Hematopoietic multipotent progenitor cell treated with erythropoietin and hydrocortisone succinate and interleukin-3 and kit ligand, for 6 days (in vitro differentiated cells): ENCODE measurements at regions not wholly inside any gene's neighbourhood (a gene's known extent, or its start where the extent isn't known, plus 50 kb on each side); places are given as distances from the start of the nearest gene placed in this dataset.
A peak's percentile ranks its signal among the peaks of the same experiment; 100 is the strongest.
"Not testable (repeated sequence)": the region's sequence is repeated elsewhere in the genome, so short reads cannot be mapped to it uniquely, and the experiment has no call there.

Experiments used
- DNase-seq: peaks from one replicate; pipeline ENCODE4 v3.0.0-alpha.2; 2015

DNA sequence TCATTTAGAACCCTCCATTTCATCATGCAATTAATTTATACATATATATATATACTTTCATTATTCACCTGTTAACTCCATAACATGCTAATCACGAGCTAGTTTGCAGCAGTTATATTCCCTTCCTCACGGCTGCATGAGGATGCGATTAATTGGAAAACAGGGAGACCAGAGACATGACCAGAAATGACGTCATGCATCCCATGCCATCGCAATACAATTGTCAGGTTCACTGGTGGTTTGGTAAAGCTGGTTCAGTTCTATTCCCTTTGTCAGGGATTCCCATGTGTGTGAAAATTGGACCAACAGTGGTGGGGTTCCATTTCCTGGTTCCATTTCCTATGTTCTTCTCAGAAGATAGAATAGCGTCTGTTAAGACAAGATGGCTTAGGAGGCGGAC is 440.4 kb upstream of the ERCC4 start:
- no peak for DNase-seq

DNA sequence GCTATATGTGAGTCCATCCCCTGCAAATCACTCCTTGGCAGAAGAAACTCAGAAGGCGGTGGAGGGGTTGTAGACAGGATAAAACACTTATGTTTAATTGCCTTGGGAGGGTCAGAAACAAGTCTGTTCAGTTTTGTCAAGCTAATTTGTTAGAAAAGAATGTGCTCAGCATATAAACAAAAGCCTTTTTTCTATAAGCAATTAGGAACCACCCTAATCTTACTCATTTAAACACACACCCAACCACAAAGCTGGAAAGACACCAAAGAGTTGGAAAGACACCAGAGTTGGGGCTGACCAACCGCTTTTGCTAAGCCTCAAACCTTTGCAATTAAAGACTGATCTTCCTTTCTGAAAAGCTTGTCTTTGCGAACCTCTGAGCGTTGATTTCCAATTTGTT is 439.2 kb upstream of the ERCC4 start:
- DNase-seq, result no peak

DNA sequence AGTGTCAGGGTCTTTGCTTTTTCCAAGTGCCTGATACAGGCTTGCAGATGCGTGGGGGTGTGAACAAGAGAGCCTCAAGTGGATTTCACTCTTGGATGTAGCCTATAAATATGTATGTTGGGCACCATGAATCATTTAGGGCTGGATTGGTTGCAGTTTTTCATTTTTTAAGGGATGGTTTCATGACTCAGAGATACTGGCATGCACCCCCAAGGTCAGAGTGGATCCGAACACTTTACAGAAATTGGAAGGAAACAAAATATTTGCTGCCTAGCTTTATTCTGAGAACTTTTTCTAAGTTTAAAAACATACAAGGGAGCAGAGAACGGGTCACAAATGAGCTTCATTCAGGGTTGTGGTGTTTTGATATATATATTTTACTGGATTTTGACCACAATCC is 436.8 kb upstream of the ERCC4 start:
- no peak for DNase-seq

DNA sequence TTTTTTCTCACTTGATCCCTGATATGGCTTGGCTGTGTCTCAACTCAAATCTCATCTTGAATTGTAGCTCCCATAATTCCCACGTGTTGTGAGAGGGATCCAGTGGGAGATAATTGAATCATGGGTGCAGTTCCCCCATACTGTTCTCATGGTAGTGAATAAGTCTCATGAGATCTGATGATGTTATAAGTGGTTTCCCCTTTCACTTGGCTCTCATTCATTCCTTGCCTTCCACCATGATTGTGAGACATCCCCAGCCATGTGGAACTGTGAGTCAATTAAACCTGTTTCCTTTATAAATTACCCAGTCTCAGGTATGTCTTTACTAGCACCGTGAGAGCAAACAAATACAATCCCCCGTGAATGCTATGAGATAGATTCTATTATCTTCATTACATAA is 430.5 kb upstream of the ERCC4 start:
- not testable (repeated sequence) for DNase-seq

DNA sequence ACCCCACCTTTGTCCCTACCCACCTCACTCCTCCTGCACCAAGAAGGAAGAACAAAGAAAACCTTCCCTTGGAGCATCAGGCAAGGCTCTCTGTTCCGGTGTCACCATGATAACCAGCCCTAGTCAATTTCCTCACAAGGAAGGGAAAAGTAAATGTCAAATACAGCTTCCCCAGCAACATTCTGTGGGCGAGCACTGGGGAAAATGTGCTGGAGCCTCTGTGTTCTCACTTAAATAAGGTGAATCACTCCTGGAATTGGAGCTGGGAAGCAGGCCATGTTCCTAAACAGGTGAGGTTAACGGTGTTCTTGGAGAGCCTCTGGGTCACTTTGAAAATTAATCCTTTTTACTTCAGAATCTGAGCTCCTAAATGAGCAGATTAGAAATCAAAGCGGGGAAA is 427.9 kb upstream of the ERCC4 start:
- DNase-seq, result no peak

DNA sequence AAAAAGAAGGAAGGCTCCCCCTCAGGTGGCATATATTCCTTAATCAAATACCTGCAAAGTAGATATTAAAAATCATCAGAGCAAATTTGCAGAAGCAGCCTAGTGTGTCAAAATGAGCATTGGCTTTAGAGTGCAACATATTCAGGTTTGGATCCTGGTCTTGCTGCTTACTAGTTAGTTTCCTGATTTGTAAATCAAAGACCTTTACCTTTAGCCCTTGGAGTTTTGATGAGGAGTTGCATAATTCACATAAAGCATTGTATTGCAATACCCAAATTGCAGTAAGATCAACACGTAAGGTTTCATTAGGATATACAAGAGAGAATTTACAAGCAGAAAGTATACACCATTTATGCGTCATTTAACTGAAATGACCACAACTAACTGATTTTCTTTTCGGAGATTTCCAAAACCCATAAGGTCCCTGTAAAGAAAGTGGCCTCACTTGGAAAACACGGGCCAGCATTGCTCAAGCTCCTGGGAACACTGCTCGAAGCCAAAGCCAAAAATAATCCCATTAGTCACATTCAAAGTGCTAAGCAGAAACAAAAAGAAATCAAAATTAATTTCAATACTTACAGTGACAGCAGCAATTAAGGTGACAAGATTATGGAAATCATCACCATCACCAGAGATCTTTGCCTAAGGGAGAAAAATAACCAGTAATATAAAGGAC is 415.9 kb upstream of the ERCC4 start:
- no peak for DNase-seq

DNA sequence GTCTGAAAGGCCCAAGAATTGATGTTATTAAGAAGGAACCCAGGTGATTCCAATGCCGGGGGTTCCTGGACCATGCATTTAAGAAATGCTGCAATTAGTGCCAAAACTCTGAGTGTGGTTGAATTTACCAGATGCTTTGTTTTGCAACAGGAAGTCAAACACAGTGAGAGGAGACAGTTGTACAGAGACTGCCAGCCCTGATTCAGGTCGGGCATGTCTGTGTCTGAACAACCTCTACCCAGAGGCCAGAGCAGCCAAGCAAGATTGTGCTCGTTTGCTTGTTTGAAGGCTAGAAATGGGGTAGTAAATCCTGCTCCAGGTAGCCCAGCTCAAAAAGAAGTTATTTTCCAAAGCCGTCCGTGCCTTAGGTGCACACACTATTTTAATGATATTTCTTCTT is 412.4 kb upstream of the ERCC4 start:
- peak; percentile 4 for DNase-seq

DNA sequence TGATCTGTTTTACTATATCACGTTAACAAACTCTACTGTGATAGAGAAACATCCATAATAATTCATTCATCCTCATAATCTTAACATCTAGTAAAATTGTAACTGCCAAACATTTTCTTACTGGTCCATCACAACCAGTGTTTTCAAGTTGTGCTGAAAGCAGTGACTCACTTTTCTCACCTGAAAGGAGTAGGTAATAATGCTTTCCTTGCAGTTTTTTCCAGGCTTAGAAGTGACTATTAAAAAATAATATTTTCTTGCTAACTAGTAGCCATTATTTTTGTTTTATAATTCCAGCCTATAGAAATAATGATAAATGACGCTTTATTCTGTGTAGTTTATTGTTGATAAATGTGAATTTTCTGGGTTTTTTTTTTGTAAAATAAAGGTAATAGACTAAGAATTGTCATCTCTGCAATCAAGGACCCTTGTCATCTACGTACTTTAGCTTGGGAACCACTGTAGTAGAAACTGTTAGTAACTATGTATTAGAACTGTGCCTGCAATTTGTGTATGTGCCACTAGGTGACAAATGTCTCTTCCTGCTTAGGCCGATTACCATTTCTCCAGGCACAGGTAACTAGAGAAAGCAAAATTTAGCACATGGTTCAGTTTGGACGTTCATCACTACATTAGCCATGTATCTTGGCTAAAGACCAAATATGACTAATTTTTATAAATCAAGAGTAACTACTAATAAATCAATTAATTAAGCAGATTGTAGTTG is 409.4 kb upstream of the ERCC4 start:
- peak; percentile 7 for DNase-seq

DNA sequence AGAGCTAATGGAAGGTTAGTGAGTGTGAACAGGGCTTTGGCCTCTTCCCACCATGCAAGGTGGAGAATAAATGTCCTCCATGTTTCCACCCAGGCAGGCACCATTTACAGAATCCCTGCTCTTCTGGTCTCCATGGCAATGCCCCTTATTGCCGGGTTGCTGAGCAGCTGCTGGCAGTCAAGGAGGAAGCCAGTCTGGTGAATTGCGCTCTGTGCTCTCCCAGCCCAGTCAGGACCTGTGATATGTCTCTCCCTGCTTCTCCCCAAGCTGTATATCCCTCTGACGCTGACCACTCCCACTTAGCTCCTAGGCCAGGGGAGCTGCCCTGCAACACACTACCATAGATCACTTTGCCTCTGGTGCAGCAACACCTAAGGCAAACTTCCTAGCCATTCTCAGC is 402.1 kb upstream of the ERCC4 start:
- no peak for DNase-seq

DNA sequence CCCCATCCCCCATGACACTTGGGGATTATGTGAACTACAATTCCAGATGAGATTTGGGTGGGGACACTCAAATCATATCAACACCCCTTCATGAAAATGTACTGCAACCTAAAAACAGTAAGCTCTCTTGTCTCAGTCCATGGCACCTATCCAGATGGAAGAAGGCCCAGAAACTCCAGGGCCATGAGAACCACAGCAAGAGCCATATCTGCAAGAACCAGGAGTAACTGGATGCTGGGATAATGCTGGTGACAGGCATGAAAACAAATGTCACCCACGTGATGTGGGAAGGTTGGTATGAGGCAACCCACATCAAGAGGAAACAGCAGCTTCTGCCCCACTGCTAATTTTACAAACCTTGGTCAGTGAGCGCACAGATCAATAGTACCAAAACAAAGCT is 400.1 kb upstream of the ERCC4 start:
- no peak for DNase-seq

DNA sequence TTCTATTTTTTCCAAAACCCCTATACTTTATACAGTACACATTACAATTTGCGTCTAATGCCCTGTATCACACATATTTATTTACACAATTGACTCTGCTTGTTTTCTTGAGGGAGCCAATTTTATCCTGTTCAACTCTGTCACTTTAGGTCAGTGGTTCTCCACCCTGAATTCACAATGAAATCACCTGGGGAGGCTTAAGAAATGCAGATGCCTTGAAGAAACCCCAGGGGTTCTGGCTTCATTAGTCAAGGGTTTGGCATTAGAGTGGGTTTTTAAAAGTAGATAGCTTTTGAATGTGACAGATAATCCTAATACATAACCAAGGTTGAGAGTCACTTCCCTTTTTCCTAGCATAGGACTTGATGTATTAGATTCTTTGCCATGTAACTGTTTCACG is 398.6 kb upstream of the ERCC4 start:
- DNase-seq, result no peak

DNA sequence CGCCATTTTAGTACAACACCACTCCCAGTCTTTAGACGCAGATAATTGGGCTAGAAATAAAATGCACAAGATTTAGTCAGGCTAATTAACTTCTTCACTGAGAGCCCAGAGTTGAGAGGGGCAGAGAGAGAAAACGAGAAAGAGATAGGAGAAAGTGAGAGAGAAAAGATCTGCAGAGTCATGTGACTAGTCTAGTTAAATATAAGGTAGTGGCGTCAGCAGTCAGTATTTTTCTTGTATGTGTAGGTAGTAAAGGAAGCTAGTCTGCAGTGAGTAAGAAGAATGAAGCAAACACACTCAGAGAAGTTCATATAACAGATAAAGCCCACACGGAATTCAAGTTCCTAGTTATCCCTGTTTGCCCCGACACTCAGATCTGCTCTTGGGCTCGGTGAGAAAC is 392.6 kb upstream of the ERCC4 start:
- DNase-seq, result no peak

DNA sequence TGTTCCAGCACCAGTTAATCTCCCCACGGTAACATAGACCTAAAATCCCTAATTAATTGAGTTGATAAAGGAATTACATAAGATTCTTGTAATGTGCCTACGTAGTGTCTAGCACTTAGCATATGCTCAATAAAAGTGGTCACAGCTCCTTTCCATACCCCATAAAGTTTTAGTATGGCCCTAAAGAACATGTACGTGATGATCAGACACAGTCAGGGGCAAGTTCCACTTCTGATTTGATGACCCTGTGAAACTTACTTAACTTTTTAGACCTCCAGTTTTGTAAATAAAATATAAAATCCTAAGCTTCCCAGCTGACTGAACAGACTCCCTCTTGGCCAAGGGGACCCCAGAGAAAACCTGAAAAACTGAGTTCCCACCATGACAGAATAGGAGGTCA is 391.3 kb upstream of the ERCC4 start:
- no peak for DNase-seq

DNA sequence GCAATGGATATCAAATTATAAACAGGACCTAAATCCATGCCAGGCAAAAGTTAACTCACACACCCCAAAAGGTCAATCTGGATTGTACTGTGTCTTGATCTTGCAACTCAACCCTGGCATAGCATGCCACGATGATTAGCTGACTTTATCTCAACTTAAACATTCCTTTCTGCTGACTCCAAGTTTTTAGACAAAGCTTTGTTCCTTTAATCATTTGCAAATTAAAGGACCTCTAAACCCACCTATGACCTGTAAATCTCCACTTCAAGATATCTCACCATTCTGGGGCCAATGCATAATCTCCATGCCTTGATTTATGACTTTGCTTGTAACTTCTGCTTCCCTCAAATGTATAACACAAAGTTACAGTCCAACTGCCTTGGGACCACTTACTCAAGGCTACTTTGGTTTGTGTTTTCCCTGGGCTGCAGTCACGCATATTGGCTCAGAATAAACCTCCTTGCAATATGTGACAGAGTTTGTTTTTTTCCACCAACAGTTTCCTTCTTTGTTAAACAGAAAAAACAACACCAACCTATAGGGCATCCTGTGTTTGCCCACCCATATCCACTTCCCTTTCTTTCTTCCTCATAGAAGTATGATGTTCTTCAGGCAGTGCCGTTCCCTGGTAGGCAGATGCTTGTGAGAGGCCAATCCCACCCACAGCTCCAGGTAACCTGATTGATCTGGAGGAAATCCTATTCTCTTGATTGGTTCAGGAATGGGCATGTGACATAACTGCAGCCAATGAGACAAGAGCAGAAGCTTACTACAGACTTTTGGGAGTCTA is 390.6 kb upstream of the ERCC4 start:
- no peak for DNase-seq

DNA sequence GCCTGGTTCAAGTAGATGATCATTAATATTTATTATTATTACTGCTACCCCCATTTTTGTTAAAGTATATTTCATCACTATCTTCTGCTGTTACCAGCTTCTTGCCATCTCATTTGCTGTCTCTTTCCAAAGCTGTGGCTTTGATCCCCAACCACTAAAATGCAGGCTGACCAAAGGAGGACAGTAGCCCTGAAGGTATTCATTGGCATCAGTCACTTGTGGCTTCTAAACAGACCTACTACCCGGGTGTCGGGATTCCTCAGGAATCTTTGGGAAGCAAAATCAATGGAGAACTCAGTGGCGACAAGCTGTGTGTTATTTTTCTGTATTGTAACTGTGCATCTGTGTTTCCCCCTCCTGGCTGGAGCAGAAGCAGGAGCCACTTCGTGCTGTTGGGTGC is 379.2 kb upstream of the ERCC4 start:
- DNase-seq, result no peak

DNA sequence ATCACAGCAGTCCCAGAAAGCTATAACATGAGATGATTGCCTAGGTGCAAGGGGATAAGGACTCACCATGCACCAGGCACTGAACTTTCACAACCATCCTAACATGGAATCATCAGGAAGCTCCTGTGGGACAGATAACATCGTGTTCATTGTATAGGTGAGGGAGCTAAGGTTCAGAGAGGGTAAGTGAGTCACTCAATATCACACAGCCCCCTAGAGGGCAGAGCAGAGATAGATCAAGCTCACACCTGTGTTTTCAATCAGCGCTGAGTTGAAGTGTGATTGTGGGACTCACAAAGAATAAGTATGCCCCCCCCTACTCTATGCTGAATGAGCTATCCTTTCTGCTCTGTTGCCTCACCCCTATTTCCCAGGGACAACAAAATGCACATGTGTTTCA is 377.7 kb upstream of the ERCC4 start:
- no peak for DNase-seq

DNA sequence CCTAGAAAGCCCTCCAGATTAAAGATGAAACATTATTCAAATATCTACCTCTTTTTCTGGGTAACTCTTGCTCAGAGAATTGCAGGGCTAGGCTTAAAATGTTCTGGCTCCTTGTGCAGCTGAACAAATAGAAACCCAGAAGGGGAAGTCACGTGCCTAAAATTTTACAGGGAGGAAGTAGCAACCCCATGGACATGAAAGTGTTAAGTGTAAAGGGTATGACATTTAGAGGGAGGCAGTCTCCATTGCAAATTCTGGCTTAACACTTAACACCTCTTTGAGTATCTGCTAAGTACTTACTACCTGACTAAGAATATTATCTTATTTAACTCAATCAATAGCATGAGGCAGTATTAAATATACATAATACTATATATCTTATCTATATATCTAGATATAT is 376.1 kb upstream of the ERCC4 start:
- no peak for DNase-seq

DNA sequence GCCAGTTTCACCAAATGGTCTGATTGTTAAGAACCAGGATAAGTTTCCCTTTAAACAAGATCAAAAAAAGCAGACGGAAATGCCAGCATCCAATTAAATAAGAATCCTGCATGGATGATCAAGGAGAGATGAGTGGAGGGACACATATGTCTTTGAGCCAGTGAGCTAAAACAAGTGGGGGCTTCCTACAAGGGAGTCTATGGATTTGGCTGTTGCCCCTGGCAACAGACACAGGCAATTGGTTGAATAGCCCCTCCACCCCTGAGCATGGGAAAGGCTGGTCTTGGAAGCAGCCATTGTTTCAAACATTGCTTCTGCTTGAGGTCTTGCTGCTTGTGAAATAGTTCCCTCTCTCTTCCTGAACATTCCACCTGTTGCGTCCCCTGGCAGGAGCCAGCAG is 374.7 kb upstream of the ERCC4 start:
- DNase-seq, result no peak

DNA sequence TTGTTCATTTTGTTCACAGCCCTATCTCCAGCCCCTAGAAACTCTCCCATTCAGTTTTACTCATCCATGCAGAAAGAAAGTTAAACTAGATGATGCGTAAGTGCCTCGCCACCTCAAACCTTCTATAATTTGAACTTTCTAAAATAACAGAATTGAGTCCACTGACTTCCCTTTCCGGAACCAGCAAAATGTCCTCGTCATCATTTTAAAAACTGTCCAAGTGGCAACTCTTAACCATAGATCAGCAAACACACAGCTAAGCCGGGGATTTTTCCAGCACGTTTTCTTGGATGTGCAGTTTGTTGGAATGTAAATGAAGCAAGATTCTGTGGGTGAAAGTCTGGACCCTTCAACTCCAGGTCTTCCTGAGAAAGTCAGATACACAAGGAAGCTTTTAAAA is 369.7 kb upstream of the ERCC4 start:
- no peak for DNase-seq

DNA sequence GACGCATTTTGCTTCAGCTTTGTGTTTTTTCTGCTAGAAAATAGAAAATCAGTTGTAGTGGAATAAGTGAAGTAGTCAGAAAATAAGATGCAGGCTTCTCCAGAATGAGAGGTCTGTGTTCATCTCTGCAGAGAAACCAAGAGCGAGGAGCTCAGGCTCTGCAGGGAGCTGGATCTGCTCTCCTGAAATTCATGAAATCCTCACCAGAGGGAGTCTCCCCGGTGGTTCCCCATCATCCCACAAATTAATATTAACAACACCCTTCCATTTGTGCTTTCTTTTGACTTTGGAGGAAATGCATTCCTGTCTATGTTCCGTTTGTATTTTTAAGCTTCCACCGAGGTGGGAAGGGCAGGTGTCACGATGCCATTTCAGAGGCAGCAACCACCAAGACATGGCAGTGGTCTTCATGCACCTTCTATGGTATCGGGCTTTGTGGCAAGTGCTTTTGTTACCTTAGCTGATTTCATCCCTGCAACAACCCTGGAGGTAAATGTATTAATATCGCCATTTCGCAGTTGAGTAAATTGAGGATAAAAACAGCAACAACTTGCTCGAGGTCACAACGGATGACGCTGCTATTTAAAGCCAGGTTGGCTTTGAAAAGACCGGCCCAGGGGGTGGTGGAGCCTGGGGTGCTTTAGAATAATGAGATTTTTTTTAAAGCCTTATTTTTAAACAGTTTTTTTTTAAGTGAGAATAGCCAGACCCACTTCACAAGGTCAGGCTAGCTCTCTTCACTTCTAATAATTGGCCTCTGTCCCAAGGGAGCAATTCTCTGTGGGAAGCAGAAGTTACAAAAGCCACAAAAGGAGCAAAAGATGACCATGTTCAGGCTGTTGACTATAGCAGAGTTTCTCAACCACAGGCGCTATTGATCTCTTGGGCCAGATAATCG is 367.6 kb upstream of the ERCC4 start:
- no peak for DNase-seq

DNA sequence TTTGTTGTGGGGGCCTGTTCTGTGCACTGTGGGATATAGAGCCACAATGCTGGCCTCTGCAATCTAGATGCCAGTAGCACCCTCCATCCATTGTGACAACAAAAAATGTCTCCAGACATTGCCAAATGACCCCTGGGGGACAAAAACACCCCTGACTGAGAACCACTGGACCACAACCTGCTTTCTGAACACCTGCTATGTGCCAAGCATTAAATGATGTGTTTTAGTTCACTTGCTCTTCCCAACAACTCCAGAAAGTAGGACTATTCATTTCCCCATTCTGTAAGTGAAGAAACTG is 367.0 kb upstream of the ERCC4 start:
- DNase-seq, result no peak

DNA sequence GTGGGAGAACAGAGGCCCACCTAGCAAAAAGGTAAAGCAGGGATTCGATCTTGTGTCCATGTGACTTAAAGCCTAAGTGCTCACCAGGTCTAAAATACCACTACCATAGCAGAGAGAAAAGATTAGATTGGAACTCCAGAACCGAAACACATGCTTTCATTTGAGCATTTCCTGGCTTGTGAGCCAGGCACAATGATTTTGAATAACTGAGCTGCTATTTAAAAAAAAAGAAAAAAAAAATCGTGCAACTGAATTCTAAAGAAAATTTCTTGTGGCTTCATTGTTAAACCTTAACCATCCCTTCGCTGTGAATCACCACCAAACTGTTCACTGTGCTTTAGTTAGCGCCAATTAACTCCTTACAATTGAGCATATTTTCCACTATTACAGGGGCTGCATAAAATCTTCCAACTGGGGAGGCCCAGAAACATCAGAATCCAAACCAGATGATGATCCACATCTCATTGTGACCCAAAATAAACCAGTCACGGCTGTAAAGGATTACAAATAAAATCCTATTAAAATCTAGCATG is 366.4 kb upstream of the ERCC4 start:
- DNase-seq, result no peak

DNA sequence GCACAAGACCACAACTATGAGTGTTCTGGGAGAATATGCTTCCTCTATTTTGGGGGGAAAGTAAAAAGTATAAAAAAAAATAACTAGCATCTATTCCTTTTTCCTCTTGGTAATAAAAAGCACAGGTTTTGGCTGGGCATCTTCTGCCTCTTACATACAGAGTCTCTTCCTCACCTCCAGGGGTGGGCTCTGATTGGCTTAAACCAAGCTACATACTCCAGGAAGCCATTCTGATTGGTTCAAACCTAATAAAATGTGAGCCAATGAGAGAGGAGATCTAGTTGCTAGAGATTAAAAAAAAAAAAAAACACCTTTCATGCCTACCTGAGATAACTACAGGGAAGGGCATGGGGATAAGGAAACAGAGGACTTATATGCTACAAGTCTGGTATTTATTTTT is 365.9 kb upstream of the ERCC4 start:
- DNase-seq, result no peak
